Ovary (tissue), 7 donors: ENCODE measurements at regions not wholly inside any gene's neighbourhood (a gene's known extent, or its start where the extent isn't known, plus 50 kb on each side); places are given as distances from the start of the nearest gene placed in this dataset.

Experiments used
- DNase-seq, 5 donors: peaks; one replicate each; pipeline ENCODE4 v3.0.0-alpha.2; 2019 to 2020
- H3K27ac ChIP-seq, 2 donors: fragments of 200-600 bp; one replicate each; pipeline versions ENCODE4 v1.5.1 to v1.8.0; 2019 to 2022
- H3K27me3 ChIP-seq: fragments of 200-600 bp; one replicate; pipeline ENCODE4 v1.8.0; 2022
- H3K36me3 ChIP-seq: fragments of 200-600 bp; sonication (generic); one replicate; pipeline ENCODE4 v1.5.1; 2019
- H3K4me1 ChIP-seq: one replicate; pipeline ENCODE4 v1.8.1; 2013; ENCODE audit warnings: mild to moderate bottlenecking, moderate library complexity; ENCODE audit not compliant: insufficient read depth
- H3K4me3 ChIP-seq: fragments of 200-600 bp; sonication (generic); one replicate; pipeline ENCODE4 v1.5.1; 2017
- H3K9me3 ChIP-seq, 2 donors: fragments of 200-600 bp in 1 of 2; sonication (generic) in 1 of 2; one replicate each; pipeline versions ENCODE4 v1.5.1 to v1.8.1; 2013 to 2019; ENCODE audit warnings: mild to moderate bottlenecking in 1 of 2, moderate library complexity in 1 of 2
- EP300 ChIP-seq: sonication (generic); formaldehyde crosslinking; IDR thresholded peaks from one replicate; pipeline ENCODE4 v1.6.1; 2017; ENCODE audit warnings: antibody characterized with exemption
- POLR2A ChIP-seq: fragments of 450-650 bp; IDR thresholded peaks from one replicate; pipeline ENCODE4 v1.6.1; 2017; ENCODE audit warnings: antibody characterized with exemption, mild to moderate bottlenecking, moderate library complexity
- WGBS, 3 donors: extraction: QIAGEN DNeasy Blood & Tissue Kit in 1 of 3; methylation state at CpG; one replicate each; pipeline versions ENCODE4 v1.1.5 to v1.1.7; 2013 to 2017; 5-methylcytosine and 5-hydroxymethylcytosine counted together
- intact Hi-C, 4 donors: fragments of 100-400 bp; cut with DNase I; formaldehyde crosslinking; loops; one replicate each; pipeline versions ENCODE4 v1.11.0 to v1.15.1; 2022 to 2023
- TF ChIP-seq, protein P1 (sequence below), 3 donors: fragments of 450-650 bp in 2 of 3; fragments of 200-600 bp in 1 of 3; IDR thresholded peaks; one replicate each; pipeline versions ENCODE4 v1.5.1 to v1.8.0; 2016 to 2022; ENCODE audit warnings: antibody characterized with exemption in 3 of 3, mild to moderate bottlenecking in 1 of 3
- donor health status: DM: no; HTN: no; CAD: no; lungs with moderate emphysema.
- donor health status: DM: no; HTN: no; CAD: no.
- donor health status: Bipolar disorder and iron deficiency.
- donor health status: DM: no; HTN: no; CAD: no.
- donor health status: DM: yes; HTN: yes; CAD: no.

DNA sequence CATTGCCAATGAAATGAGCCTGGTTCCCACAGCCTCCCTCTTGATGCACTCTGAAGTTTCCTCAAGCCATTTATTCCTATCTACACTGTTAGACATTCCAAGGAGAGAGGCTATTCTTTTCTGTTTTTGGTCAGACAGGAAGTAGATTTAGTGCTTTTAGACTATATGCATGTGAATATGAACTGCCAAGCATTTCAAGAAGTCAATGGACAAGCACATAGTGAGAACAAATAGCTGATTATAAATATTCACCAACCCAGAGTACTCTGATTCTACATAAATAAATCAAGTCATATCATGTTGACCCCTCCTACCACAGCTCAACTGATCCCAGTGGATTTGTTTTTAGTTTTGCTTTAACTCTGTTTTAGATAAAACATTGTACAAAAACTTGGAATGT lies 412.5 kb upstream of the RARB start:
- no peaks in the 10 kb centered on the region for H3K4me1 ChIP-seq
- H3K27ac ChIP-seq: no peak overlapping the region
- no peak for DNase-seq
- intact Hi-C loops: no loop called here
- H3K27me3 ChIP-seq: no peaks in the 10 kb centered on the region
- no peaks in the 10 kb centered on the region for H3K9me3 ChIP-seq
- H3K4me3 ChIP-seq: no peak overlapping the region
- TF ChIP-seq, protein P1, sequence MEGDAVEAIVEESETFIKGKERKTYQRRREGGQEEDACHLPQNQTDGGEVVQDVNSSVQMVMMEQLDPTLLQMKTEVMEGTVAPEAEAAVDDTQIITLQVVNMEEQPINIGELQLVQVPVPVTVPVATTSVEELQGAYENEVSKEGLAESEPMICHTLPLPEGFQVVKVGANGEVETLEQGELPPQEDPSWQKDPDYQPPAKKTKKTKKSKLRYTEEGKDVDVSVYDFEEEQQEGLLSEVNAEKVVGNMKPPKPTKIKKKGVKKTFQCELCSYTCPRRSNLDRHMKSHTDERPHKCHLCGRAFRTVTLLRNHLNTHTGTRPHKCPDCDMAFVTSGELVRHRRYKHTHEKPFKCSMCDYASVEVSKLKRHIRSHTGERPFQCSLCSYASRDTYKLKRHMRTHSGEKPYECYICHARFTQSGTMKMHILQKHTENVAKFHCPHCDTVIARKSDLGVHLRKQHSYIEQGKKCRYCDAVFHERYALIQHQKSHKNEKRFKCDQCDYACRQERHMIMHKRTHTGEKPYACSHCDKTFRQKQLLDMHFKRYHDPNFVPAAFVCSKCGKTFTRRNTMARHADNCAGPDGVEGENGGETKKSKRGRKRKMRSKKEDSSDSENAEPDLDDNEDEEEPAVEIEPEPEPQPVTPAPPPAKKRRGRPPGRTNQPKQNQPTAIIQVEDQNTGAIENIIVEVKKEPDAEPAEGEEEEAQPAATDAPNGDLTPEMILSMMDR (IDR thresholded peaks at IDR 0.05): no peak
- no peak for TF ChIP-seq EP300
- TF ChIP-seq POLR2A: no peak
- H3K36me3 ChIP-seq: no peaks in the 10 kb centered on the region

DNA sequence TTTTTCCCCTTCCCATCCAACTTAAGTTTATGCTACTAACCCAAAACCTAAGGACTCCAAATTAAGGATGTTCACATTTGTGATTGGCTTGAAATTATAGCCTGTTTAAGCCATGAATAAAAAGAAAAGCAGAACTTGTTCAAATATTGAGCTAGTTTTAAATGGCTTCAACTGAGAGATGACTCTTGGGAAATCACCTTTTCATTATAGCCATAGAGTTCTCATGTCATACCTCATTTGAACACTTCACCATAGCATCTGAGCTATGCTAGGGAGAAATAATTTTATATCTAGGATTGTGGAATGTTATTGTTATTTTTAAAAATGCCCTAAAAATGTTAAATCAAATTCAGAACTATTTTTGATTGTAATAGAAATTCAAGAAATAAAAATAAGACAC lies 409.2 kb upstream of the RARB start:
- Histone ChIP-seq H3K27me3 (no peaks in the 10 kb centered on the region), H3K9me3 (no peaks in the 10 kb centered on the region), H3K36me3 (no peaks in the 10 kb centered on the region), H3K4me1 (no peaks in the 10 kb centered on the region), H3K4me3 (no peak overlapping the region), H3K27ac (no peak overlapping the region)
- intact Hi-C loops: no loop called here
- no peak for DNase-seq
- TF ChIP-seq EP300: no peak

DNA sequence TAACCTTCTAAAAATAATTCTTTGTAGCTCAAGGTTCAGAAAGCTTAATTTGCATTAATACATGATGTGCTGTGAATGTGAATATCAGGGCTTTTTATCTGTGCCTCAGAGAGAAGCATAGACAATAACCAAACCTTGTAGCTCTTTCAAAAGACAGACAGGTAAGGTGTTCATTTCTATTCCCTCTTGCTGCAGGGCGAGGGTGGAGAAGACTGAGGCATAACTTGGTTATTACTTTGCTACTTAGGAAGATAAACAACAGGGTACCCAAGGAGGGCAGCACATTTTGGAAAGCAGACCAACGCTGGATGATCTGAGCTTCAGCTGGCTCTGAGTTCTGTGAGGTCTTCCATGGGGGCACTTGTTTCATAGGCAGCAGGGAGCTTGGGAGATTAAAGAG lies 408.6 kb upstream of the RARB start:
- intact Hi-C loops: no loop called here
- Histone ChIP-seq H3K27me3 (no peaks in the 10 kb centered on the region), H3K4me3 (no peak overlapping the region), H3K9me3 (no peaks in the 10 kb centered on the region), H3K27ac (no peak overlapping the region), H3K36me3 (no peaks in the 10 kb centered on the region), H3K4me1 (no peaks in the 10 kb centered on the region)
- DNase-seq: no peak
- TF ChIP-seq, protein P1 (IDR thresholded peaks at IDR 0.05): no peak
- TF ChIP-seq EP300: no peak
- no peak for TF ChIP-seq POLR2A
- WGBS, 3 donors: 67 to 80% (median 69%) methylated on average over 2 of the region's 2 CpGs

DNA sequence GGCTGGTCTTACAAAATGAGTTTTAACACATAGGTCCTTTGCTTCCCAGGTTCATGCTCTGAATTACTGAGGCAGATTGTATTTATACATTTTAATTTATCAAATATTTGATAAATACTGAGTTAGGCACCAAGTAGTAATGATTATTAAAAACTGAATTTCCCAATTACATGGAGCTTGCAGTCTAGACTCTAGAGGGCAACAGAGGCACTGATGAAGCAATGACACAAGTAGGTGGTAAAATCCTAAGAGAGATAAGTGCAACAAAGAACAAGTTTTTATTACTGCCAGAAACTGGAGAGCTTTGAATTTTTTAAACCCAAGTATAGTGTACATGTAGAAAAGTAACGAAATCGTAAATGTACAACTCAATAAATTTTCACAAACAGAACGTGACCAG lies 406.2 kb upstream of the RARB start:
- Histone ChIP-seq H3K4me1 (no peaks in the 10 kb centered on the region), H3K27ac (no peak overlapping the region), H3K4me3 (no peak overlapping the region), H3K36me3 (no peaks in the 10 kb centered on the region), H3K27me3 (no peaks in the 10 kb centered on the region), H3K9me3 (no peaks in the 10 kb centered on the region)
- no peak for DNase-seq
- intact Hi-C loops: no loop called here
- no peak for TF ChIP-seq POLR2A
- TF ChIP-seq EP300: no peak
- TF ChIP-seq, protein P1 (IDR thresholded peaks at IDR 0.05): peak in 2 of 3 donors; percentile 16 to 23
- 61 to 75% (median 61%) methylated on average over 3 of the region's 3 CpGs for WGBS, 3 donors

DNA sequence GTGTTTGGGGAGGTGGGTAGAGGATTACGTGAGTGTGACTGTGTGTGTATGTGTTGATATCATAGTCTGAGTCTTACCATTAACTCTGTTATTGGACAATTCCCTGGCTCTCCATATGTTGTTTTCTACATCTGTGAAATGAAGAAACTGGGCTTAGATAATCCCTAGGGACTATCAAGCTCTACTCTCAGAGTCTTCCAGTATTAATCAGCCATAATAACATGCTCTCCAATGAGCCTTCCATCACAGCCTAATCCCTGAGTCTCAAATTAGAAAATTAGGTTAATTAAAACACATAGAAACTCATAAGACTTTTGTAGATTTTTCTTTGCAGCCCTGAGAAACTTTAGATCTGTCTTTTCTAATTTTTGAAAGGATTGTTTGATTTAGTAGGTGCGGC lies 404.2 kb upstream of the RARB start:
- Histone ChIP-seq H3K27ac (no peak overlapping the region), H3K27me3 (no peaks in the 10 kb centered on the region), H3K4me1 (no peaks in the 10 kb centered on the region), H3K9me3 (no peaks in the 10 kb centered on the region), H3K4me3 (no peak overlapping the region), H3K36me3 (no peaks in the 10 kb centered on the region)
- intact Hi-C loops: no loop called here
- TF ChIP-seq, protein P1 (IDR thresholded peaks at IDR 0.05): no peak
- WGBS, 3 donors: 81 to 93% (median 86%) methylated on average over 2 of the region's 2 CpGs
- no peak for DNase-seq
